ENCODE measurements at regions not wholly inside any gene's neighbourhood (a gene's known extent, or its start where the extent isn't known, plus 50 kb on each side); places are given as distances from the start of the nearest gene placed in this dataset.
"Not testable (repeated sequence)": the region's sequence is repeated elsewhere in the genome, so short reads cannot be mapped to it uniquely, and the experiment has no call there.

DNA sequence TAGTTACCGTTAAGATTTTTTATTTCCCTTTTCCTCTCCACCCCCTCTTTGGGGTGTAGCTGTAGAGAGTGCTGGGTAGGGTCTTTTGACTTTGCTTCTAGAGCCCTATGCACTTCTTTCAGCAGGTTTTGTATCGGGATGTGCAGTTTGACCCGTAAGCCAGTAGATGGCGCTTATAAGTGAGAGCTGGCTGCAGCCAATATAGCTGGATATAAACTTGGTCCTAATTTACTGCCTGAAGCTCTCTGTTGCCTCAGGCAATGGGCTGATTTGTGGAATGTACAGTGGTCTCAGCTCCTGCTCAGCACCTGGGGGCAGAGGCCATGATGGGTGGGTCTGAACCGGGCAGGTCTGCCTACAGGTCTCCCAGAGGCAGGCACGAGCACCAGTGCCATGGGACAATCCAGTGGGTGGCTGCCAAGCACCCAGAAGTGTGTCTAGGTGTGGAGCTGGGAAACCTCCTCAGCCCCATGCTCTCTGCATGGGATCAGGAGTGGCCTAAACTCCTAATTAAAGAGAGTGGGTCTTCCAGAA, 146.5 kb downstream of the SPANXN1 start:
- Histone ChIP-seq H3K4me3 (no peak overlapping the region), H3K4me1 (no peaks in the 10 kb centered on the region), H3K36me3 (no peaks in the 10 kb centered on the region), H3K27ac (replicated peaks) (no peak overlapping the region), H3K9me3 (replicated peaks) (no peaks in the 10 kb centered on the region), H3K27me3 (ENCODE audit: low read depth) (no peaks in the 10 kb centered on the region)
- intact Hi-C loops (cut with micrococcal nuclease) = no loop called here
- TF ChIP-seq, protein P1, sequence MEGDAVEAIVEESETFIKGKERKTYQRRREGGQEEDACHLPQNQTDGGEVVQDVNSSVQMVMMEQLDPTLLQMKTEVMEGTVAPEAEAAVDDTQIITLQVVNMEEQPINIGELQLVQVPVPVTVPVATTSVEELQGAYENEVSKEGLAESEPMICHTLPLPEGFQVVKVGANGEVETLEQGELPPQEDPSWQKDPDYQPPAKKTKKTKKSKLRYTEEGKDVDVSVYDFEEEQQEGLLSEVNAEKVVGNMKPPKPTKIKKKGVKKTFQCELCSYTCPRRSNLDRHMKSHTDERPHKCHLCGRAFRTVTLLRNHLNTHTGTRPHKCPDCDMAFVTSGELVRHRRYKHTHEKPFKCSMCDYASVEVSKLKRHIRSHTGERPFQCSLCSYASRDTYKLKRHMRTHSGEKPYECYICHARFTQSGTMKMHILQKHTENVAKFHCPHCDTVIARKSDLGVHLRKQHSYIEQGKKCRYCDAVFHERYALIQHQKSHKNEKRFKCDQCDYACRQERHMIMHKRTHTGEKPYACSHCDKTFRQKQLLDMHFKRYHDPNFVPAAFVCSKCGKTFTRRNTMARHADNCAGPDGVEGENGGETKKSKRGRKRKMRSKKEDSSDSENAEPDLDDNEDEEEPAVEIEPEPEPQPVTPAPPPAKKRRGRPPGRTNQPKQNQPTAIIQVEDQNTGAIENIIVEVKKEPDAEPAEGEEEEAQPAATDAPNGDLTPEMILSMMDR (IDR thresholded peaks at IDR 0.05; ENCODE audit: borderline replicate concordance) = no peak
- no peak for DNase-seq

DNA sequence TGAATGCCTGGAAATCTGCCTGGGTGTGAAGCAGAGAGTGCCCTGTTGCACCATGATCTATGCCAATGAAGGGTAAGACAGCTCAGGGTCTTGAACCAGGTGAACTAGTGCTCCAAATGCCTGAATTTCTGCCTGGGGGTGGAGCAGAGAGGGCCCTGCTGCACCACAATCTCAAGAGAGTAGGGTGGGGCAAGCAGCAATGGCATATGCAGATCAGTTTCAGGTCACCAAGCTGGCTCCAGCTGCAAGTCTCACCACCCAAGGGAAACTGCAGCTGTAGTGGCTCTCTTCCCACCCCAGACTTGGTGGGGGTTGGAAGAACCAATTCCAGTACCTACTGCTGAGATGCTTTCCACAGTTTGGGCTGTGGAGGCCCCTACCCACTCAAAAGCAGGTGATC, 147.0 kb downstream of the SPANXN1 start:
- Histone ChIP-seq H3K4me1 (no peaks in the 10 kb centered on the region), H3K9me3 (replicated peaks) (no peaks in the 10 kb centered on the region), H3K27ac (replicated peaks) (no peak overlapping the region), H3K27me3 (ENCODE audit: low read depth) (no peaks in the 10 kb centered on the region), H3K36me3 (no peaks in the 10 kb centered on the region), H3K4me3 (no peak overlapping the region)
- no peak for DNase-seq
- TF ChIP-seq, protein P1 (IDR thresholded peaks at IDR 0.05; ENCODE audit: borderline replicate concordance) = no peak
- intact Hi-C loops (cut with micrococcal nuclease) = no loop called here

DNA sequence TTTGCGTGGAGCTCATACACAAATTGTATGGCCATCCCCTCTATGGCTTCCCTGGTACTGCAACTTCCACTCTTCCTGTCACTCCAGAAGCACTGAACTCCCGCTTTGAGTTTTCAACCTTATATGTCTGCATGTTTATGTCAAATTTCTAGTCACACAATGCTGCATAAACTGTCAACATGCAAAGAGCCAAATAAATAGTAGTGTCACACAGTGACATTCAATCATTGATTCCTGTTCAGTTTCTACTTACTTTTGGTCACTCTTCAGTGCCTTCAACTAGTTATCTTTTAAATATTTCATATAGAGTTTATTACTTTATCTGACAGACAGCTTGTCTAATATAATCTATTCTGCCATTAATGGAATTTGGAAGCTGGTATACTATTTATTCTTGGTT, 149.3 kb downstream of the SPANXN1 start:
- Histone ChIP-seq H3K4me1 (no peaks in the 10 kb centered on the region), H3K27ac (replicated peaks) (no peak overlapping the region), H3K27me3 (ENCODE audit: low read depth) (no peaks in the 10 kb centered on the region), H3K36me3 (no peaks in the 10 kb centered on the region), H3K4me3 (no peak overlapping the region), H3K9me3 (replicated peaks) (no peaks in the 10 kb centered on the region)
- TF ChIP-seq, protein P1 (IDR thresholded peaks at IDR 0.05; ENCODE audit: borderline replicate concordance) = no peak
- intact Hi-C loops (cut with micrococcal nuclease) = no loop called here
- DNase-seq = no peak

DNA sequence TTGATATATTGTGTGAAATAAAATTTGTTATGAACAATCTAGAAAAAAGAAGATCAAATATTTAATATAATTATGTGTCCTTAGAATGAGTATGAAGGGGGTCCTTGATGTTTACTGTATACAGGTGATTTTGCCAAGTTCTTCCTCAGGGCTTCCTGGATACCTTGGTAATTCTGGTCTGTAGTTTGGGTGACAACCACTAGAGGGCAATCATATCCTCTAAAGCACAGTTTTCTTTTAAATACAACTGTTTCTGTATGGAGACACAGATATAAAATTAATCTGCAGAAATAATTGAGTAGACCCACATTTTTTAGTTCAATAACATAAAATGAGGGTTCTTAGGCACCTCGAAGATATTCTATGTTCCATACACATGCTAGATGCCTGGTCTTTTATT, 157.7 kb downstream of the SPANXN1 start:
- no peak for DNase-seq
- H3K36me3 ChIP-seq = no peaks in the 10 kb centered on the region
- no peaks in the 10 kb centered on the region for H3K27me3 ChIP-seq (ENCODE audit: low read depth)
- TF ChIP-seq, protein P1 (IDR thresholded peaks at IDR 0.05; ENCODE audit: borderline replicate concordance) = peak; percentile 55
- H3K9me3 ChIP-seq (replicated peaks) = no peaks in the 10 kb centered on the region
- intact Hi-C loops (cut with micrococcal nuclease) = no loop called here
- H3K4me3 ChIP-seq = no peak overlapping the region
- no peak overlapping the region for H3K27ac ChIP-seq (replicated peaks)
- H3K4me1 ChIP-seq = no peaks in the 10 kb centered on the region

DNA sequence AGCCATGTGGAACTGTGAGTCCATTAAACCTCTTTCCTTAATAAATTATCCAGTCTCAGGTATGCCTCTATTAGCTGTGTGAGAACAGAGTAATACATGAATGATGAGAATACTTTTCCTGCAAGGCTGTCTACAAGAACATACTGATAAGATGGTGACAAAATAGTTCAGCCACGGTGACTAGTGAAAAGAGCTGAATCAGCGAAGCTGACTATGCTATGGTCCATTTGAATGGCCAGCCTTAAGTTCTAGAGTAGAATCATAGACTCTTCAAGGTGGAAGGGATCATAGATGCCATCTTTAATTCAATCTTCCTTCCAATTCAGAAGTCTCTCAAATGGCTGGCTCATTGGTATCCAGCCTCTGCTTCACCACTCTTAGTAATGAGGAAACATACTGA, 163.3 kb downstream of the SPANXN1 start:
- H3K9me3 ChIP-seq (replicated peaks) = no peaks in the 10 kb centered on the region
- H3K4me3 ChIP-seq = no peak overlapping the region
- TF ChIP-seq, protein P1 (IDR thresholded peaks at IDR 0.05; ENCODE audit: borderline replicate concordance) = no peak
- H3K4me1 ChIP-seq = no peaks in the 10 kb centered on the region
- H3K36me3 ChIP-seq = no peaks in the 10 kb centered on the region
- intact Hi-C loops (cut with micrococcal nuclease) = no loop called here
- DNase-seq = no peak
- H3K27me3 ChIP-seq (ENCODE audit: low read depth) = no peaks in the 10 kb centered on the region
- H3K27ac ChIP-seq (replicated peaks) = no peak overlapping the region

DNA sequence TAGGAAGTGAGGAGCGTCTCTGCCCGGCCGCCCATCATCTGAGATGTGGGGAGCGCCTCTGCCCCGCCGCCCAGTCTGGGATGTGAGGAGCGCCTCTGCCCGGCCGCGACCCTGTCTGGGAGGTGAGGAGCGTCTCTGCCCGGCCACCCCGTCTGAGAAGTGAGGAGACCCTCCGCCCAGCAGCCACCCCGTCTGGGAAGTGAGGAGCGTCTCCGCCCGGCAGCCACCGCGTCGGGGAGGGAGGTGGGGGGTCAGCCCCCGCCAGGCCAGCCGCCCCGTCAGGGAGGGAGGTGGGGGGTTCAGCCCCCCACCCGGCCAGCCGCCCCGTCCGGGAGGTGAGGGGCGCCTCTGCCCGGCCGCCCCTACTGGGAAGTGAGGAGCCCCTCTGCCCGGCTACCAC, 188.9 kb downstream of the SPANXN1 start:
- DNase-seq; H3K9me3 ChIP-seq (replicated peaks); H3K27ac ChIP-seq (replicated peaks); H3K4me1 ChIP-seq; H3K4me3 ChIP-seq; H3K27me3 ChIP-seq (ENCODE audit: low read depth); H3K36me3 ChIP-seq; intact Hi-C loops (cut with micrococcal nuclease): not testable (repeated sequence)
